Heart right ventricle (tissue), 16 donors: ENCODE measurements at regions not wholly inside any gene's neighbourhood (a gene's known extent, or its start where the extent isn't known, plus 50 kb on each side); places are given as distances from the start of the nearest gene placed in this dataset.

ENCODE experiments used
- ATAC-seq, 8 donors: fragments of 200-7000 bp; cut with Tn5 transposase; one replicate each; pipeline ENCODE4 v1.9.1; 2020; ENCODE audit warnings: mild to moderate bottlenecking in 8 of 8, moderate library complexity in 8 of 8, moderate number of reproducible peaks in 1 of 8
- DNase-seq, 2 donors: peaks; one replicate each; pipeline ENCODE4 v3.0.0-alpha.2; 2020
- H3K27ac ChIP-seq, 10 donors: fragments of 200-600 bp; sonication (generic) in 2 of 10; one replicate each; pipeline versions ENCODE4 v1.5.0 to v1.8.0; 2020 to 2022; ENCODE audit warnings: mild to moderate bottlenecking in 3 of 10
- H3K27me3 ChIP-seq, 7 donors: fragments of 200-600 bp; one replicate each; pipeline ENCODE4 v1.8.0; 2021 to 2022; ENCODE audit warnings: mild to moderate bottlenecking in 2 of 7
- H3K36me3 ChIP-seq, 9 donors: fragments of 200-600 bp; sonication (generic) in 1 of 9; one replicate each; pipeline versions ENCODE4 v1.5.0 to v1.8.0; 2020 to 2022; ENCODE audit warnings: mild to moderate bottlenecking in 2 of 9
- H3K4me1 ChIP-seq, 9 donors: fragments of 200-600 bp; sonication (generic) in 1 of 9; one replicate each; pipeline versions ENCODE4 v1.5.0 to v1.8.0; 2020 to 2022; ENCODE audit warnings: mild to moderate bottlenecking in 4 of 9
- H3K4me3 ChIP-seq, 10 donors: fragments of 200-600 bp; sonication (generic) in 2 of 10; one replicate each; pipeline versions ENCODE4 v1.5.0 to v1.8.0; 2020 to 2022; ENCODE audit warnings: mild to moderate bottlenecking in 7 of 10, moderate library complexity in 2 of 10
- H3K9me3 ChIP-seq, 11 donors: fragments of 200-600 bp in 10 of 11; sonication (generic) in 2 of 11; one replicate each; pipeline versions ENCODE4 v1.5.0 to v1.8.0; 2013 to 2022; ENCODE audit warnings: mild to moderate bottlenecking in 2 of 11, control low read depth in 1 of 11, moderate library complexity in 1 of 11
- WGBS, 2 donors: extraction: QIAGEN DNeasy Blood & Tissue Kit; methylation state at CpG; one replicate each; pipeline ENCODE4 v1.1.7; 2013; ENCODE audit warnings: inconsistent platforms in 1 of 2; 5-methylcytosine and 5-hydroxymethylcytosine counted together
- intact Hi-C, 10 donors: fragments of 100-400 bp; cut with DNase I; formaldehyde crosslinking; loops; one replicate each; pipeline versions ENCODE4 v1.11.1 to v1.14.2; 2022
- TF ChIP-seq, protein P1 (sequence below), 9 donors: fragments of 200-600 bp; sonication (generic) in 2 of 9; IDR thresholded peaks; one replicate each; pipeline versions ENCODE4 v1.5.0 to v1.8.0; 2021 to 2022; ENCODE audit warnings: antibody characterized with exemption in 9 of 9, mild to moderate bottlenecking in 5 of 9, moderate library complexity in 1 of 9
- donor health status: Arrhythmogenic right ventricular cardiomyopathy.
- donor health status: ischemic (EF 13 %, LVEDD 7.1; RV severe dilation, severe dysfunction).
- donor health status: healthy with polysubstance abuse.
- donor health status: DM: no; HTN: yes; CAD: no.
- donor health status: DM: no; HTN: no; CAD: no.
- donor health status: ischemic (EF 25% LVEDD 6.9; RV normal size, moderate dysfunction).
- donor health status: ischemic (EF 25% LVEDD 5.7; RV mildly dilated, moderate dysfunction).
- donor health status: healthy.
- donor health status: DM: yes; HTN: yes; CAD: no.
- donor health status: Ischemic cardiomyopathy.
- donor health status: ischemic (EF 35%, LVEDD 5.7; RV mildly dilated, moderate dysfunction).
- donor health status: nonischemic (EF 11% LVEDD 7.7; RV severe dilation, severe dysfunction).
- donor health status: DM: yes; HTN: yes; CAD: no.
- donor health status: PGD.
- donor health status: ischemic (EF 29% LVEDD 5.4; RV normal size, mild dysfunction).
- donor health status: nonischemic (EF 23%, LVEDD 6.1; RV moderate dilation, normal function).

DNA sequence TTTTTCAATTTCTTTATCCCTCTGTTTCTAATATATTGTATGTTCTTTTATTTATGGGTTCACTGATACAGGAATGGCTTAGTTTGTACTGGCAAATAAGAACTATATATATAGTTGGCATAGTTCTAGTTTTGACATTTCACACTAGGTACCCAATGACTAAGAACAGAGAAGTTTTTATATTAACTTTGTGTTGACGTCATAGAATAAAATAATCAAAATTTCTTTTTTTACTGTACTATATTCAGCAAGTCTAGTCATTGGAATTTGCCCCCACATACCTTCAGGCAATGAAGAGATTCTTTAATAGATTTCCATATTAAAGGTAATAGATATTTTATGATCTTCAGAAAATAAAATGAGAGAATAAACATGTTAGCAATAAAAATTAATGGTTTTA lies 713.2 kb downstream of the NOVA1 start:
- Histone ChIP-seq H3K9me3 (no peaks in the 10 kb centered on the region), H3K4me1 (no peaks in the 10 kb centered on the region), H3K27me3 (no peaks in the 10 kb centered on the region), H3K27ac (no peak overlapping the region), H3K36me3 (no peaks in the 10 kb centered on the region), H3K4me3 (no peak overlapping the region)
- intact Hi-C loops: no loop called here
- WGBS, 2 donors: 80 to 82% methylated on average over 1 of the region's 1 CpG
- ATAC-seq: no peak
- TF ChIP-seq, protein P1, sequence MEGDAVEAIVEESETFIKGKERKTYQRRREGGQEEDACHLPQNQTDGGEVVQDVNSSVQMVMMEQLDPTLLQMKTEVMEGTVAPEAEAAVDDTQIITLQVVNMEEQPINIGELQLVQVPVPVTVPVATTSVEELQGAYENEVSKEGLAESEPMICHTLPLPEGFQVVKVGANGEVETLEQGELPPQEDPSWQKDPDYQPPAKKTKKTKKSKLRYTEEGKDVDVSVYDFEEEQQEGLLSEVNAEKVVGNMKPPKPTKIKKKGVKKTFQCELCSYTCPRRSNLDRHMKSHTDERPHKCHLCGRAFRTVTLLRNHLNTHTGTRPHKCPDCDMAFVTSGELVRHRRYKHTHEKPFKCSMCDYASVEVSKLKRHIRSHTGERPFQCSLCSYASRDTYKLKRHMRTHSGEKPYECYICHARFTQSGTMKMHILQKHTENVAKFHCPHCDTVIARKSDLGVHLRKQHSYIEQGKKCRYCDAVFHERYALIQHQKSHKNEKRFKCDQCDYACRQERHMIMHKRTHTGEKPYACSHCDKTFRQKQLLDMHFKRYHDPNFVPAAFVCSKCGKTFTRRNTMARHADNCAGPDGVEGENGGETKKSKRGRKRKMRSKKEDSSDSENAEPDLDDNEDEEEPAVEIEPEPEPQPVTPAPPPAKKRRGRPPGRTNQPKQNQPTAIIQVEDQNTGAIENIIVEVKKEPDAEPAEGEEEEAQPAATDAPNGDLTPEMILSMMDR (IDR thresholded peaks at IDR 0.05): no peak
- DNase-seq: no peak

DNA sequence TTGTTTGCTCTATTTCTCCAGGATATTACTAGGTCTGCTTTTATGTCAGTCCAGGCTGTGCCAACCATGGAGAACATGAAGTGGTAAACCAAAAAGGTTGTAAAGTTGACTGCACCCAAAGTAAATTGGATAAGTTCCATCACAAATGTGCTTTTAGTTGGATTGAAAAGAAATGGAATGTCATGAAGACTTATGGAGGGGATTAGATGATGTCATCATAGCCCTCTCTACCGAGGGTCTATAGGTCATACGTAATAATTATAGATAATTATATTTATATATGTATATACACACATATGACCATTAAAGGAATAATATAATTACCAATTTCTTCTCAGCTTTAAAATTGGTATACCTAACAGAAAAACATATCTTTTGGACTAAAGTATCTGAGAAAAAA lies 714.9 kb downstream of the NOVA1 start:
- Histone ChIP-seq H3K36me3 (no peaks in the 10 kb centered on the region), H3K27me3 (no peaks in the 10 kb centered on the region), H3K4me3 (no peak overlapping the region), H3K9me3 (no peaks in the 10 kb centered on the region), H3K27ac (no peak overlapping the region), H3K4me1 (no peaks in the 10 kb centered on the region)
- no peak for ATAC-seq
- TF ChIP-seq, protein P1 (IDR thresholded peaks at IDR 0.05): no peak
- intact Hi-C loops: no loop called here
- 74 to 83% methylated on average over 2 of the region's 2 CpGs for WGBS, 2 donors
- no peak for DNase-seq

GRCh38 chr14:25875475-25875874 lies 722.4 kb downstream of the NOVA1 start:
- no peaks in the 10 kb centered on the region for H3K4me1 ChIP-seq
- no peaks in the 10 kb centered on the region for H3K27me3 ChIP-seq
- no peaks in the 10 kb centered on the region for H3K9me3 ChIP-seq
- intact Hi-C loops: no loop called here
- no peak overlapping the region for H3K4me3 ChIP-seq
- TF ChIP-seq, protein P1 (IDR thresholded peaks at IDR 0.05): no peak
- ATAC-seq (no peak), DNase-seq (no peak)
- H3K27ac ChIP-seq: no peak overlapping the region
- WGBS, 2 donors: 68 to 72% methylated on average over 2 of the region's 2 CpGs
- H3K36me3 ChIP-seq: no peaks in the 10 kb centered on the region

DNA sequence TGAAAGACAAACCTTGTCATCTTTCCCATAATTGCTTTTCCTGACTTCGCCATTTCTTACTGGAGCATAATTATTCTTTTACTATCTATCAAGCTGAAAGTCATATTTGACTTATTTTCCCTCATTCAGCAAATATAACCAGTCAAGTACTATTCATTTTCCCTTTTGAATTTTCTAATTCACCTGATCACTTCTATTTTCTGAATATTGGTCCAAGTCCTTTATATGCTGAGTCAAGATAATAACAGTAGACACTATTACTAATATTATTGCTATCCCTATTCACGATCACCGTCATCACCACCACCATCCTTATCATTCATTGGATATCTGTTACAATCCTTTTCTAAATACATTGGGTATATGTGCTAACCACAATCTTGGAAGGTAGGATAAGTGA lies 728.0 kb downstream of the NOVA1 start:
- Histone ChIP-seq H3K4me3 (no peak overlapping the region), H3K4me1 (no peaks in the 10 kb centered on the region), H3K9me3 (no peaks in the 10 kb centered on the region), H3K27ac (no peak overlapping the region), H3K27me3 (no peaks in the 10 kb centered on the region), H3K36me3 (no peaks in the 10 kb centered on the region)
- WGBS, 2 donors: 79 to 81% methylated on average over 3 of the region's 3 CpGs
- DNase-seq (no peak), ATAC-seq (no peak)
- intact Hi-C loops: no loop called here
- TF ChIP-seq, protein P1 (IDR thresholded peaks at IDR 0.05): no peak
